ENCODE measurements at regions not wholly inside any gene's neighbourhood (a gene's known extent, or its start where the extent isn't known, plus 50 kb on each side); places are given as distances from the start of the nearest gene placed in this dataset.
"Not testable (repeated sequence)": the region's sequence is repeated elsewhere in the genome, so short reads cannot be mapped to it uniquely, and the experiment has no call there.

DNA sequence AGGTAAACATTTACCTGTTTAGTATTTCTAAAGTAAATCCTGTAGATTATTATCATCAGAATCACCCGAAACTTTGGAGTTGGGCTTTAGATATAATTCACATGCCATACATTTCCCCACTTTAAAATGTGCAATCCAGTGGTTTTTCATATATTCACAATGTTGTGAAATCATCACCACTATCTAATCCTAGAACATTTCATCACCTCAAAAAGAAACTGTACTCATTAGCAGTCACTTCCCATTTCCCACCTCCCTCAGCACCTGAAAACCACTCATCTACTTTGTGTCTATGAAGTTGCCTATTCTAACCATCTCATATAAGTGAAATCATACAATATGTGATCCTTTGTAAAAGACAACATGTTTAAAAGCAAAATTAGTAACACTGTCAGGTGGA lies 182.6 kb downstream of the FZD1 start:
- no peak for DNase-seq (ENCODE audit: extremely low read depth, low read depth, low spot score)

DNA sequence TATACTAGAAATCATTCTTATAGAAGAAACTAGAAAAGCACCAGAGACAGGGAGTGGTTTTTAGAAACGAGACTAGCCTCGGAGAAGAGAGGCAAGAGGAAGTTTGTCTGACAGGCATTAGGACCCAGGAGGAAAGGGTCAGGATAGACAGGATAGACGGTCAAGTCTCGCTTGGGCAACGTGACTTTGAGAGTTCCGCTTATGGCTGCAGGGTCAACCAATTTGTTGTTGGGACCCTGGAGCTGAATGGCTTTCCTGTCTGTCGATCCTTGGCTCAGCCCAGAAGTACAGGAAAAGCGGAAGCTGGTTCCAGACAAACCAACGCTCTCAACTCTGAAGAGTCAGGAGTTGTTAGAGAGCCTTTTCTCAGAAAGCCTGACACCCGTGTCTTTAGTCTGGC lies 191.2 kb downstream of the FZD1 start:
- no peak for DNase-seq (ENCODE audit: extremely low read depth, low read depth, low spot score)

DNA sequence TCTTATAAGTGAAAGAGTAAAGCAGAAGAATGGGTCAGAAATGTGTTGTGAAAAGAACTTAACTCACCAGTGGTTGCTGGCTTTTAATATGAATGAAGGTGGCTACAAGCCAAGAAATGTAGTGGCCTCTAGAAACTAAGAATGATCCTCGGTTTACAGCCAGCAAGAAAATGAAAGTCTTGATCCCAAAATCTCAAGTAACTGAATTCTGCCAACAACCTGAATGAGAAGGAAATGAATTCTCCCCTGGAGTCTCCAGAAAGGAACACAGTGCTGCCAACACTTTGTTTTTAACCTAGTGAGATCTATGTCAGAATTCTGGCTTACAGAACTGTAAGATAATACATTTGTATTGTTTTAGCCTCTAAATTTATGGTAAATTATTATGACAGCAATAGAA lies 193.0 kb downstream of the FZD1 start:
- DNase-seq (ENCODE audit: extremely low read depth, low read depth, low spot score): no peak

DNA sequence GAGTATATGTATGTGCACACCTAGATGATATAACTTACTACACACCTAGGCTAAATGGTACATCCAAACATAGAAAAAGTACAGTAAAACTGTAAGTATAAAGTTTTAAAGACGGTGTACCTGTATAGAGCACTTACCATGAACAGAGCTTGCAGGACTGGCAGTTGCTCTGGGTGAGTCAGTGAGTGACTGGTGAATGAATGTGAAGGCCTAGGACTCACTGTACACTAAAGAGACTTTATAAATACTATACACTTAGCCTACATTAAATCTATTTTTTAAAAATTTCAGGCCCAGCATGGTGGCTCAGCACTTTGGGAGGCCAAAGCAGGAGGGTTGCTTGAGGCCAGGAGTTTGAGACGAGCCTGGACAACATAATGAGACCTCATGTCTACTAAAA lies 195.3 kb downstream of the FZD1 start:
- no peak for DNase-seq (ENCODE audit: extremely low read depth, low read depth, low spot score)

DNA sequence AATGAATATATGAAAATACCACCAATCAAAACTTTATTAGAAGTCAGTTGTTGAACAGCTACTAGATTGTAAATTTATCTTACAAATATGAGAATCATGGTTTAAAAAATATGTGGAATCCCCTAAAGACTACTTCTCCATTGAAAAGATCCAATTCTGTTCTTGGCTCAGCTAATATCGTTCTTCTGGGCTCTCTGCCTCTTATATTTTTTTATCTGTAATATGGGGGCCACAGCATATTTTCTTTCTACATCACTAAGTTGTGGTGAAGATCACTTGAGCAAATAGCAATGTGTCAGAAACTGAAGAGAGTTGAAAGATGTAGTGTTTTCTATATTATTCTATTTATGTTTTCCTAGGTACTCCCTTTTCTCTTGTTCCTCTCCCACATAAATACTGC lies 198.1 kb downstream of the FZD1 start:
- no peak for DNase-seq (ENCODE audit: extremely low read depth, low read depth, low spot score)

DNA sequence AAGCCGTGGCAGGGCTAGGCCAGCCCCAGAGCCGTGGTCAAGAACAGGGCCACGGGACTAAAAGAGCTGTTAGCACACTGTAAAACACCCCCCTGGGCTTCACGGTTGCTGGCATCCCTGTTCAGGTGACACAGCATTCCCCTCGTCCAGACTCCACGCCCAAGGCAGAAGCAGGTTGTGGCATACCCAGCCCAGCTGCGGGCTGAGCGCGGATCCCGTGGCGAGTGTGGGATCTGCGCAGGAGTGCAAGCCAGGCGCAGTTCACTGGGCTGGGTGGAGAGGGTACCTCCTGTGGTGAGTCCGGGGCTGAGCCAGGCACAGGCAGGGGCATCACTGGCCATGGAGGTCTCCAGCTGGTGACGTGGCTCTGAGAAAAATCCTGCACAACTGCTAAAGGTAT lies 199.1 kb downstream of the FZD1 start:
- no peak for DNase-seq (ENCODE audit: extremely low read depth, low read depth, low spot score)

DNA sequence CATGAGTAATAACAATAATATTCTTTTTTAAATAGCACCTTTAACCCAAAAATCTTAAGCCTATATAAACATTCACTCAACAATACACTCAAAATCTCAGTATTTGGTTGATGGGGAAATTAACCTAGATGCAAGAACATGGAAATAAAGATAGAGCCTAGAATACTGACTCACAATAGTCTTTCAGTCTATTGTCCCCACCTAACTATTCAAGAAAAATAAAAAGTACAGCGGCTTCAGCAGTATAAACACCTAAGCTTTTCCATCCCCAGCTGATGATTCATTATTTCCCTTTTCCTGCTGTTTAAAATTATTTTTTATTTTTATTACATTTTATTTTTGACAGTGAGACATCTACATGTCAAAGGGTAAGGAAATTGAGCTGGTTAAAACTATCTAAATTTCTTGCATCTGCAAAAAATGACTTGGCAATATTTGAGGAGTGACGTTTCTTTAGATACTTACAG lies 201.4 kb downstream of the FZD1 start:
- DNase-seq (ENCODE audit: extremely low read depth, low read depth, low spot score): peak; percentile 47

DNA sequence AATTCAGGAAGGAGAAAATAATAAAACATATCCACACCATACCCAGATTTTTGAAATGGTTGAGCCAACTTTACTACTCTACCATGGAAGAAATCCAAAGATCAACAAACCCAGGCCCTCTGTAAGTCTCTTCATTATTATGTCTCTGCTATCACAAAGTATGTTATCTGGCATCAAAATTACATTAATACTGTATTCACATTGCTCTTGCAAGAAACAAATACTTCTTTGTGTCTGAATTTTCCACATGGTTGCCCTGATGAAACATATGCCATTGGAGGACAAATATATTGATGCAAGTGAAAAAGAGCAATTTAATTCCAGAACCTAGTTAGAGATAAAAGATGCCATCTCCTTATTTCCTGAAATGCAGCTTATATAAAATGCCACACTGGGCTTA lies 204.0 kb downstream of the FZD1 start:
- DNase-seq (ENCODE audit: extremely low read depth, low read depth, low spot score): no peak

DNA sequence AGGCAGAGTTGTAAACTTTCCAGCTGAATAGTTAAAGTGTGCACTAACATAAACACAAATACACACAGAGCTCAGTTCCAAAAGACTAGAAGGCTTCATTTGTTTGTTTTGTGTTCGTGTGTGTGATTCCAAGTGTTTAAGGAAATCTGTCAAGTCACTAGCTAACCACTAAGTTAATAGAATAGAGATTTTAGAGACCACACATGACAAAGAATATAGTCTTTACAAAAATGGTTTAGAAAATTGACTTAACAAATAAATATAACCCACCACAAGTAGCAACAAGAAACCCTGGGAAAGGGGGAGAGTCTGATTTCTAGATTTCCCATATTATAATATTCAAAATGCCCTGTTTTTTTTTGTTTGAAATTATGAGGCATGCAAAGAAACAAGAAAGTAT lies 209.4 kb downstream of the FZD1 start:
- DNase-seq (ENCODE audit: extremely low read depth, low read depth, low spot score): no peak

DNA sequence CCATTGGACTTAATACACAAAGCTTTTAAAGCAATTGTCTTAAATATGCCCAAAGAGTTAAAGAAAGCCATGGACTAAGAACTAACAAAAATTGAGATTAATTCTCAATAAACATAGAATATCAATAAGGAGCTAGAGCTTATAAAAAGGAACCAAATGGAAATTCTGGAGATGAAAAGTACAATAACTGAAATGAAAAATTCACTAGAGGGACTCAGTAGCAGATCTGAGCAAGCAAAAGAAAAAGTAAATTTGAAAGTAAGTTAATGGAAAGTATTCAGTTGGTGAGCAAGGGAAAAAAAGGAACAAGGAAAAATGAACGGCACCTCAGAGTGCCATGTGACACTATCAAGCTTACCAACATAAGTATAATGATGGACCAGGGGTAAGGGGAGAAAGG lies 209.8 kb downstream of the FZD1 start:
- no peak for DNase-seq (ENCODE audit: extremely low read depth, low read depth, low spot score)

DNA sequence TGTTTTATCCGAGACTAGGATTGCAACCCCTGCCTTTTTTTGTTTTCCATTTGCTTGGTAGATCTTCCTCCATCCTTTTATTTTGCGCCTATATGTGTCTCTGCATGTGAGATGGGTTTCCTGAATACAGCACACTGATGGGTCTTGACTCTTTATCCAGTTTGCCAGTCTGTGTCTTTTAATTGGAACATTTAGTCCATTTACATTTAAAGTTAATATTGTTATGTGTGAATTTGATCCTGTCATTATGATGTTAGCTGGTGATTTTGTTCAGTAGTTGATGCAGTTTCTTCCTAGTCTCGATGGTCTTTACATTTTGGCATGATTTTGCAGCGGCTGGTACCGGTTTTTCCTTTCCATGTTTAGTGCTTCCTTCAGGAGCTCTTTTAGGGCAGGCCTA lies 216.2 kb downstream of the FZD1 start:
- not testable (repeated sequence) for DNase-seq (ENCODE audit: extremely low read depth, low read depth, low spot score)

DNA sequence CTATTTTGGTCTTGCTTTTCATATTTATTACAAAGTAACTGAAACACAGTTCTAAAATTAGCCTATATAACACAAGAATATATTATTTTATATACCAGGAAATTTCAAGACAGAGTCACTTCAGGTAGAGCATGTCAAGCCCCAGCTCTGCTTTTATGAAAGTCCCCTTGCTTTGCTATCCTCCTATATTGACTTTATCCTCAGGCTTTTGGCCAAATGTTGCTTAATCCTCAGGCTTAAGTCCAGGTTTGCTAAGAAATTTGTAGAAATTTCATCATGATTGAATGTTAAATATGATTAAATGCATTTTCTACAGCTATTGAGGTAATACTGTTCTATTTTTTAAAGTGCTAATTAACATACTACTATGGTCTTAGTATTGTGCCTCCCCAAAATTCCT lies 227.6 kb downstream of the FZD1 start:
- no peak for DNase-seq (ENCODE audit: extremely low read depth, low read depth, low spot score)

DNA sequence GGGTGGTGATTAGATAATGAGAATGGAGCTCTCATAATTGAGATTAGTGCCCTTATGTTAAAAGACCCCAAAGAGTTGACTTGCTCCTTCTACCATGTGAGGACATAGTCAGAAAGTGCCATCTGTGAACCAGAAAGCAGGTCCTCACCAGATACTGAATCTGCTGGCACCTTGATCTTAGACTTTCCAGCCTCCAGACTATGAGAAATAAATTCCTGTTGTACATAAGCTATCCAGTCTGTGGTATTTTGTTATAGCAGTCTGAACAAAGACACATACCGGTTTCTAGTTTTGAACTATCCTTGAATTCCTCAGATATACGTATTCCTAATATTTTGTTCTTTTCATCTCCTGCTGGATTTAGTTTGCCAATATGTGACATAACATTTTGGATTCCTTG lies 228.1 kb downstream of the FZD1 start:
- DNase-seq (ENCODE audit: extremely low read depth, low read depth, low spot score): no peak

DNA sequence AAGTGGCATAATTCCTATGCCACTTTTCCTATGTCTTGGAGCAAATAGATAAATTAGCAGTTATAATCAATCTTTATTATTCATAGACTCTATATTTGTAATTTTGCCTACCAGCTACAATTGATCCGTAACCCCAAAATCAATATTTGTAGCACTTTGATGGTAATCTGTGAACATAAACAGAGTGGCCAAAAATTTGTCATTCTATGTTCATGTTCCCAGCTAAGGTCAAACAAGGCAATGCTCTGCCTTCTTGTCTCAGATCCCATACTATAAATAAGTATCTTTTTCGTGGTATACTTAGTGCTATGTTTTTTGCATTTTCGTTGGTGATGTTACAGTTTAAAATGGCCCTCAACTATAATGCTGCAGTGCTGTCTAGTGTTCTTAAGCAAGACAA lies 228.5 kb downstream of the FZD1 start:
- no peak for DNase-seq (ENCODE audit: extremely low read depth, low read depth, low spot score)

DNA sequence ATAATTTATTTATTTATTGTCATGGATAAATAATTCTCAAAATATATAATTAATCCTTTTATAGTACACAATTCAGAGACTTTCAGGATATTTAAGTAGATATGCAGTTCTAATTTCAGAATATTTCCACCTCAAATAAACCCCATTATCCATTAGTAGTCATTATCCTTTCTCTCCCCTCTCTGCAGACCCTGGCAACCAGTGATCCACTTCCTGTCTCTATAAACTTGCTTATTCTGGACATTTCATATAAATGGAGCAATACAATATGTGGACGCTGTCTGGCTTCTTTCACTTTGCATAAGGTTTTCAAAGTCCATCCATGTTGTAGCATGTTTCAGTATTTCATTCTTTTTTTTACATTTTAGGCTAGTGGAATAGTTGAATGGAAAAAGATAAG lies 230.2 kb downstream of the FZD1 start:
- no peak for DNase-seq (ENCODE audit: extremely low read depth, low read depth, low spot score)

DNA sequence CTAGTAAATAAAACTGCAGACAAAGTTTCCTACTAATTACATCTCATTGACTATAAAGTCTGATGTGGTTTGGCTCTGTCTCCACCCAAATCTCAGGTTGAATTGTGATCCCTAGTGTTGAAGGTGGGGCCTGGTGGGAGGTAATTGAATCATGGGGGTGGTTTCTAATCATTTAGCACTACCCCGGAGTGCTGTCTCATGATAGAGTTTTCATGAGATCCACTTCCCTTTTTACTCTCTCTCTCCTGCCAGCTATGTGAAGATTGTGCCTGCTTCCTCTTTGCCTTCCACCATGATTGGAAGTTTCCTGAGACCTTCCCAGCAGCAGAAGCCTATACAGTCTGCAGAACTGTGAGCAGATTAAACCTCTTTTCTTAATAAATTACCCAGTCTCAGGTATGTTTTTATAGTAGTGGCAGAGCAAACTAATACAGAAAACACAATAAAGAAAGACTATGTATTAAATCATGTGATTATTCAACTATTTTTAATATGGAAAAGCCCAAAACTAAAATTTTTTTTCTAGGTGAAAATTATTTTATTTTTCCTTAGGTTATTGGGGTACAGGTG lies 232.1 kb downstream of the FZD1 start:
- DNase-seq (ENCODE audit: extremely low read depth, low read depth, low spot score): no peak

DNA sequence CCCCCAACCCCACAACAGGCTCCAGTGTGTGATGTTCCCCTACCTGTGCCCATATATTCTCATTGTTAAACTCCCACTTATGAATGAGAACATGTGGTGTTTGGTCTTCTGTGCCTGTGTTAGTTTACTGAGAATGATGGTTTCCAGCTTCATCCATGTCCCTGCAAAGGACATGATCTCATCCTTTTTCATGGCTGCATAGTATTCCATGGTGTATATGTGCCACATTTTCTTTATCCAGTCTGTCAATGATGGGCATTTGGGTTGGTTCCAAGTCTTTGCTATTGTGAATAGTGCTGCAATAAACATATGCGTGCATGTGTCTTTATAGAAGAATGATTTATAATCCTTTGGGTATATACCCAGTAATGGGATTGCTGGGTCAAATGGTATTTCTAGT lies 233.0 kb downstream of the FZD1 start:
- DNase-seq (ENCODE audit: extremely low read depth, low read depth, low spot score): not testable (repeated sequence)

DNA sequence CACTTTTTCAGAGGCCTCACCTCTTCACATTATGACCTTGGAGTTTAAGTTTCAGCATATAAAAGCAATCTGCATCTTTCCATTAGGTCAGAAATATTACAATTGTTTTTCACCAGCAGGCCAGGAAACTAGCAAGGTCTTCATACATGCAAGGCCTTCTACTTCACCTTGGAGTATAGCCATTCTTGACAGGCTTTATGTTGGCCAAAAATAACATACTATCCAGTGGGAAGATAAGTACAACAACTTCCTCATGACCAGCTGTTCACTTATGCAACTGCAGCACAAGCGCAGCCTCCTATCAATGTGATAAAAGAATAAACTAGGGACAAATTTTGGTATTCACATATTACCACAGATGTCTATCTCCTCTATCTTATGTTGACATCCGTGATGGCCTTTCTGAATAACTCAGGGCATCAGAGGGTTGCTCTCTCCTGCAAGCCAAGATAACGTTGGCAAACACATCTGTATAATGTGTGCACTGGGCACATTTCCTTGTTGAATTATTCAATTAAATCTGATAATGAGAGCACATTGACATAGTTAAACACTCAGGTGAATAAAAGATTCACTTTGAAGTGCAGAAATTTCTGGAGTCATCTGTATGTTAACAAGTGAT lies 239.8 kb downstream of the FZD1 start:
- no peak for DNase-seq (ENCODE audit: extremely low read depth, low read depth, low spot score)

DNA sequence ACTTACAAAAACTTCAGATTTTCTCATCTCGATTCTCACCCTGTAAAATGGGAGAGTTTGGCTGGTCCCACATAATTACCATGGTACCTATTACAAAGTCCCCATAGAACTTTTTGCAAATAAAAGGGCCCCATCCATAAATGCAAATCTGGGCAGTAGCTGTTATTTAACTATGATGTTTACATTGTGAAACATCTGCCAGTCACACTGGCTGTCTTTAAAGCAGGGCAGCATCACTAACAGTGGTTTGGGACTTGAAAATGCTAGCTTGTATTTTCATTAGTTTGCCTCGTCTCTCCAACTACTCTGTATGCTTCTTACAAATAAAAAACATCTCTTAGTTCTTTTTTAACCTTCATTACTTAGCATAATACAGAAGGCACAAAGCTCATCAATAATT lies 240.7 kb downstream of the FZD1 start:
- DNase-seq (ENCODE audit: extremely low read depth, low read depth, low spot score): no peak

DNA sequence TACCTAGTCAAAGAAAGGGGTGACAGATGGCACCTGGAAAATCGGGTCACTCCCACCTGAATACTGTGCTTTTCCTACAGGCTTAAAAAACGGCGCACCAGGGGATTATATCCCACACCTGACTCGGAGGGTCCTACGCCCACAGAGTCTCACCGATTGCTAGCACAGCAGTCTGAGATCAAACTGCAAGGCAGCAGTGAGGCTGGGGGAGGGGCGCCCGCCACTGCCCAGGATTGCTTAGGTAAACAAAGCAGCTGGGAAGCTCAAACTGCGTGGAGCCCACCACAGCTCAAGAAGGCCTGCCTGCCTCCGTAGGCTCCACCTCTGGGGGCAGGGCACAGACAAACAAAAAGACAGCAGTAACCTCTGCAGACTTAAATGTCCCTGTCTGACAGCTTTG lies 242.7 kb downstream of the FZD1 start:
- DNase-seq (ENCODE audit: extremely low read depth, low read depth, low spot score): not testable (repeated sequence)

DNA sequence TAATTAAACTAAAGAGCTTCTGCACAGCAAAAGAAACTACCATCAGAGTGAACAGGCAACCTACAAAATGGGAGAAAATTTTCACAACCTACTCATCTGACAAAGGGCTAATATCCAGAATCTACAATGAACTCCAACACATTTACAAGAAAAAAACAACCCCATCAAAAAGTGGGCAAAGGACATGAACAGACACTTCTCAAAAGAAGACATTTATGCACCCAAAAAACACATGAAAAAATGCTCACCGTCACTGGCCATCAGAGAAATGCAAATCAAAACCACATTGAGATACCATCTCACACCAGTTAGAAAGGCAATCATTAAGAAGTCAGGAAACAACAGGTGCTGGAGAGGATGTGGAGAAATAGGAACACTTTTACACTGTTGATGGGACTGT lies 247.6 kb downstream of the FZD1 start:
- not testable (repeated sequence) for DNase-seq (ENCODE audit: extremely low read depth, low read depth, low spot score)

DNA sequence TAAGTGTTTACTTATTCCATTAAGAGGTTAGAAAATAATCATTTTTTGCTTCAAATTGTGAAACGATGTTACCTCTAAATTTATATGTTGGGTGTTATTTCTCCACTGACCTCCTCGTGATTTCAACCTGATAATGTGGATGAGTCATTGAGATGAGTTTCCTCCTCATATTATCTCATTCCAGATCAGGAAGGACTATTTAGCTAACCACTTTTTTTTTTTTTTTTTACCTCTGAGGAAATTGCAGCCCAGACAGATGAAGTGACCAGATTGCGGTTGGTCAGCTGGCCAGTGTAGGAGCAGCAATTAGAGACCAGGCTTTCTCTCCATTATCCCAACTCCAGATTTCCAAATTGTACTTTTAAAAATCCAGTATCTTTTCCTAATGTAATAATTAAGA lies 248.7 kb downstream of the FZD1 start:
- no peak for DNase-seq (ENCODE audit: extremely low read depth, low read depth, low spot score)

DNA sequence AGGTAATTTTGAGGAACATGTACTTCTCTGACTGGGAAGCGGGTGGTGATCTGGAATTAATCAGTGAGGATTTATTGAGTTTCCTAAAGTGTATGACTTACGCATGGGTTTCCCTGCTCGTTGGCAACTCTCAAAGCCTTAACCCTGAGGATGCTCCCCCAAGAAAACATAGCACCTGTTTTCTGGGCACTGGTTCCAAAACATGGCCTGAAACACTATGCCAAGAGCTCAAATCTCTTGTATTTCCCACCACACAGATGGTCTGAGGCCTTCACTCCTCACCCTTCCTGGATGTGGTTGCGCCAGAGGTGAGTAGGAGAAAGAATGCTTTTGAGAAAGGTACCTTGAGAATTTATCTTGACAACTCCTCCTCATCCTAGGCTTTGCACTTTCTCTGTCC lies 250.4 kb downstream of the FZD1 start:
- no peak for DNase-seq (ENCODE audit: extremely low read depth, low read depth, low spot score)
